Karpas-422 (cell line): ENCODE measurements at regions not wholly inside any gene's neighbourhood (a gene's known extent, or its start where the extent isn't known, plus 50 kb on each side); places are given as distances from the start of the nearest gene placed in this dataset.
A peak's percentile ranks its signal among the peaks of the same experiment; 100 is the strongest.

Experiments
- DNase-seq: peaks from one replicate; pipeline ENCODE4 v3.0.0-alpha.2; 2015
- H2AFZ ChIP-seq: fragments of 200-600 bp; sonication (generic); 2 replicates; pipeline ENCODE4 v1.6.1; 2014; ENCODE audit warnings: antibody characterized with exemption, low read length, mixed read lengths
- H3K27ac ChIP-seq: fragments of 200-600 bp; sonication (generic); 2 replicates; pipeline ENCODE4 v1.5.1; 2014; ENCODE audit warnings: mild to moderate bottlenecking, low read length, moderate library complexity
- H3K27me3 ChIP-seq: fragments of 200-600 bp; sonication (generic); 2 replicates; pipeline ENCODE4 v1.6.1; 2014; ENCODE audit warnings: low read length, mixed read lengths
- H3K36me3 ChIP-seq: fragments of 200-600 bp; sonication (generic); 2 replicates; pipeline ENCODE4 v1.6.1; 2014; ENCODE audit warnings: low read length, mixed read lengths; ENCODE audit not compliant: insufficient read depth
- H3K4me1 ChIP-seq: fragments of 200-600 bp; sonication (generic); 2 replicates; pipeline ENCODE4 v1.6.1; 2014; ENCODE audit warnings: mild to moderate bottlenecking, low read length, mixed read lengths
- H3K4me2 ChIP-seq: fragments of 200-600 bp; sonication (generic); 2 replicates; pipeline ENCODE4 v1.6.1; 2014; ENCODE audit warnings: low read length, low read depth, mild to moderate bottlenecking; ENCODE audit not compliant: poor library complexity, severe bottlenecking
- H3K4me3 ChIP-seq: fragments of 200-600 bp; sonication (generic); 2 replicates; pipeline ENCODE4 v1.5.1; 2014; ENCODE audit warnings: mild to moderate bottlenecking, antibody characterized with exemption, low read length, mixed read lengths
- H3K79me2 ChIP-seq: fragments of 200-600 bp; sonication (generic); 2 replicates; pipeline ENCODE4 v1.6.1; 2014; ENCODE audit warnings: mild to moderate bottlenecking, low read length, mixed read lengths
- H3K9ac ChIP-seq: fragments of 200-600 bp; sonication (generic); 2 replicates; pipeline ENCODE4 v1.6.0; 2014; ENCODE audit warnings: low read length
- H3K9me2 ChIP-seq: fragments of 200-600 bp; sonication (generic), shearing (Covaris generic); replicated peaks from 2 replicates; pipeline ENCODE4 v1.6.0; 2014; ENCODE audit warnings: mild to moderate bottlenecking, low read length, moderate library complexity; ENCODE audit not compliant: insufficient read depth
- H3K9me3 ChIP-seq: fragments of 300-700, 200-600 bp; sonication (generic); 2 replicates; pipeline ENCODE4 v1.6.1; 2014; ENCODE audit warnings: low read length, mixed read lengths
- H4K20me1 ChIP-seq: fragments of 200-600 bp; sonication (generic); 2 replicates; pipeline ENCODE4 v1.6.1; 2014; ENCODE audit warnings: mild to moderate bottlenecking, antibody characterized with exemption, low read length, low read depth; ENCODE audit not compliant: insufficient read depth

DNA sequence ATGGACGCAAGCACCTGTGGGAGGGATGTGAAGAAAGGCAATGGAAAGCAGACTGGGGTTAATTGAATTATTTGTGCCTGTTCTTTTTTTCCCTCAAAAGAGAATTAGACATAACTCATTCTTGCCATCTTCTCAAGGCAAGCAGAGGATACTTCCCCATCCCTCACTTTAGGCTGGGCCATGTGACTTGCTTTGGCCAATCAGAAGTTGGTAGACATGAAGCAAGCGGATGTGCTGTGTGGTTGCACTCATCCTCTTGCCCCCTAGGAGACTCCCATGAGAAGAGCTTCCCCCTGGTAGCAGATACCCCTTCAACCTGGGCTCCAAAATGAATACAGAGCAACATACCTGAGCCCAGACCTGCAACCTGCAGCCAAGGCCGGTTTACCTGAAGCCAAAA, 124.4 kb upstream of the ZC3H12C start:
- Histone ChIP-seq H4K20me1 (no peaks in the 10 kb centered on the region), H3K4me2 (no peak overlapping the region), H3K27me3 (no peaks in the 10 kb centered on the region), H3K79me2 (no peaks in the 10 kb centered on the region), H3K4me1 (peaks cover 30% of the 10 kb centered on the region), H3K9ac (no peak overlapping the region), H3K4me3 (no peak overlapping the region), H3K9me2 (peaks cover 6% of the 10 kb centered on the region; the same call in 1 of the 2 replicates), H3K27ac (no peak overlapping the region), H3K9me3 (no peaks in the 10 kb centered on the region), H2AFZ (no peak overlapping the region), H3K36me3 (no peaks in the 10 kb centered on the region)
- DNase-seq: peak; percentile 70

DNA sequence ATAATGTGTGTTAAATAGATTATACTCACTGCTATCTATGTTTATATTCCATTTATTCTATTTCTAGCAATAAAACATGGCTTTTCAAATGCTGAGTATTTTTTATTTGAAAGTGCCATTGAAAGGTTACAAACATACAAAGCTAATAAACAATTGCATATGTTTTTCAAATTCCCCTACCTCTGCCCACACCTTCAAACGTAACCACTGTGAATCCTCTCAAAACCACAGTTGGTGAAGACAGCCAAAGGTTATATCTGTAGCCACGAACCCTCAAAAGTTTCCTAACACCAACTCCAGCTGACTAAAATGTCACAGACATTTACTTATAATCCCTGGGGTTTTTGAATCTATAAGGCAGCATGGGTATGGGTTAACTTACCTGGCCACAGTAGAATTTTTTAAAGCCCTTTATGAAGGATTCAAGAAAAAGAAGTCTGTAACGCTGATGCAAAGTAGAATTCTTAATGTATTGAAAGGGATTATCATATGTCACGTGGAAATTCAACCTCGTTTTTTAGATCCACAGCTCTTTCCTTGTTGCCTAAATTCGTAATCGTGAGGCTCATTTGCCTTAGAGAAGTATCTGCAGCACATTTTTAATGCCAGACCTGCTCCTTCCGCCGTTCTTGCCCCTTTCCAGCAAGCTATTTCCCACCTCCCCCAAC, 122.5 kb upstream of the ZC3H12C start:
- no peaks in the 10 kb centered on the region for H3K36me3 ChIP-seq
- H2AFZ ChIP-seq: no peak overlapping the region
- no peaks in the 10 kb centered on the region for H3K9me3 ChIP-seq
- peaks cover 30% of the 10 kb centered on the region for H3K4me1 ChIP-seq
- H3K27ac ChIP-seq: no peak overlapping the region
- peak overlapping the region; percentile 36 for H3K4me2 ChIP-seq
- no peaks in the 10 kb centered on the region for H4K20me1 ChIP-seq
- no peaks in the 10 kb centered on the region for H3K27me3 ChIP-seq
- DNase-seq: peak; percentile 65
- H3K79me2 ChIP-seq: no peaks in the 10 kb centered on the region
- no peak overlapping the region for H3K9ac ChIP-seq
- peaks cover 6% of the 10 kb centered on the region; the same call in 1 of the 2 replicates for H3K9me2 ChIP-seq
- H3K4me3 ChIP-seq: peak overlapping the region; percentile 1; the same call in 1 of the 2 replicates

DNA sequence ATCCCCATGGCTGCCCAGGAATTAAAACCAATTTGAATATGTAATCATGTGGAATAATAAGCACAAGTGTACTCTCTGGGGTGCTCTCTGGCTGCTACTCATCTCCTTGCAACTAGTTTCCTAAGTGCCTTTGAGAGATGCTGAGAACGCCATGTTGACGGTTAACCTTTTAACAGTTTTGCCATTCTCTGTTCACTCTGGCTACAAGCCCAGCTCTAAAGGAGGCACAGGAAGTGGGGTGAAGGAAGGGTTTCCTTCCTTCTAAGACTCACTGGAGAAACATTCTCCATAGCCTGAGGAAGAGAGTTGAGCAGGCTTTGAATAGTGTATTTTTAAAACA, 122.0 kb upstream of the ZC3H12C start:
- DNase-seq: peak; percentile 66
- Histone ChIP-seq H3K27ac (no peak overlapping the region), H3K4me3 (peak overlapping the region; percentile 1; the same call in 1 of the 2 replicates)

DNA sequence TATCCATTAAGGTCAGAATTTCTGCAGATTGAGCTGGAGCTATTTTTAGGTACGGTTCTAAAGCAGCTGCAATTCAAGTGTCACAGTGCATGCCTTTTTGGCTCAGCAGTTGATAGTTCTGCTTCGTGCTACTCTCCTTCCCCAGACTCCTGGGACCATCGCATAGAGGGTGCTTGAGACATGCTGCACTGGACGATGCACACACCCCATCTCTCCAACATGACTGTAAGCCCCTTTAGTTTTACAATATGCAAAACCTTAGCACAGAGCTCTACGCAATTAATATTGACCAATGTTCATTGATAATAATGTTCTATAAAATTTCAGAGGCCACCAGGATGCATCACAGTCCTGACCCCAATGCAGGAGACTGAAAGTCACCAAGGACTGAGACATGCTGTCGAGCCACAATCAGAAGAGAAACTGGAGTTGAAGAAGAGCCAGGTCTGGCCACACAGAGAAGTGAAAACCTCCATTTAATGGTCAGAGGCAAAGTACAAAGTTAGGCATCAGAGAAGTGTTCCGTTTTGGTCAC, 120.9 kb upstream of the ZC3H12C start:
- H2AFZ ChIP-seq: no peak overlapping the region
- no peak overlapping the region for H3K9ac ChIP-seq
- no peaks in the 10 kb centered on the region for H3K27me3 ChIP-seq
- H3K9me3 ChIP-seq: no peaks in the 10 kb centered on the region
- H3K79me2 ChIP-seq: no peaks in the 10 kb centered on the region
- no peaks in the 10 kb centered on the region for H4K20me1 ChIP-seq
- peaks cover 6% of the 10 kb centered on the region; the same call in 1 of the 2 replicates for H3K9me2 ChIP-seq
- peak overlapping the region; percentile 36 for H3K4me2 ChIP-seq
- H3K27ac ChIP-seq: no peak overlapping the region
- peak; percentile 87 for DNase-seq
- peaks cover 30% of the 10 kb centered on the region for H3K4me1 ChIP-seq
- peak overlapping the region; percentile 4; the same call in 1 of the 2 replicates for H3K4me3 ChIP-seq
- no peaks in the 10 kb centered on the region for H3K36me3 ChIP-seq

More for the DNA sequence above, 122.0 kb upstream of the ZC3H12C start:
- Histone ChIP-seq H3K4me2 (peak overlapping the region; percentile 36), H3K36me3 (no peaks in the 10 kb centered on the region), H2AFZ (no peak overlapping the region), H3K27me3 (no peaks in the 10 kb centered on the region), H3K79me2 (no peaks in the 10 kb centered on the region), H3K4me1 (peaks cover 30% of the 10 kb centered on the region), H3K9me3 (no peaks in the 10 kb centered on the region), H4K20me1 (no peaks in the 10 kb centered on the region), H3K9ac (no peak overlapping the region), H3K9me2 (peaks cover 6% of the 10 kb centered on the region; the same call in 1 of the 2 replicates)

DNA sequence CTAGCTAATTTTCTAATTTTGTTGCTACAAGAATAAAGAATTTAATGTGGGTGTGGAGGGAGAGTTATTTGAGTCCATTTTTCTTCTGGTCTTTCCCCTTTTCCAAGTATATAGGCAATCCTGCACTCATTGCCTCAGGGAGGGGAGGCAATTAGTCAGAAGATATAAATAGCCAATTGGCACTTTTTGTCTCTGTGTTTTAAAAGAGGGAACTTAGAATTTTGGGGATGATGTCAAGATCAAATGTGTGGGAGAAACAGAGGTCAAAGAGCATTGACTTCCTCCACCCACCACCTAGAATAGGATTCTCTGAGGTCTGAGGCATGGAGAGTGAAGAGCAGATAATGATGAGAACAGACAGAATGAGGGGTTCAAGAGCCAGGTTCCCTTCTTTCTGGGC, 120.3 kb upstream of the ZC3H12C start:
- Histone ChIP-seq H3K79me2 (no peaks in the 10 kb centered on the region), H3K27me3 (no peaks in the 10 kb centered on the region), H4K20me1 (no peaks in the 10 kb centered on the region), H3K27ac (no peak overlapping the region), H3K36me3 (no peaks in the 10 kb centered on the region), H3K9me3 (no peaks in the 10 kb centered on the region), H3K4me2 (no peak overlapping the region), H3K4me3 (no peak overlapping the region), H2AFZ (no peak overlapping the region), H3K4me1 (peaks cover 30% of the 10 kb centered on the region), H3K9ac (no peak overlapping the region), H3K9me2 (peaks cover 6% of the 10 kb centered on the region; the same call in 1 of the 2 replicates)
- no peak for DNase-seq

DNA sequence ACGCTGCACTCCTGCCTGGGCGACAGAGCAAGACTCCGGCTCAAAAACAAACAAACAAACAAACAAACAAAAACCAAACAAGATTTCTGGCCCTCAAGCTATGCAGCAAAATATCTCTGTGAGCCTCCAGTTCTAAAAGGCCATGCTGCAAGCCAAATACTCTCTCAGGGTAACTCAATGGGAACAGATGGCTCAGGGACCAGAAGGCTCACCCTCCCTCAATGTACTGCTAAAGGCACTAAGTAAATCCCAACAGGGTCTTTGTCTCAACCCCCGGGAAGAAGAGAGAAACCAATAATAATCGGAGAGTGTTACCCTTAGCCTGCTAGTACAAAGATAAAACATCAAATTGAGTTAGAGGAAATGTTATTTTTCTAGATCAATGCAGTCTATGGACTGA, 119.7 kb upstream of the ZC3H12C start:
- Histone ChIP-seq H3K27me3 (no peaks in the 10 kb centered on the region), H3K4me2 (no peak overlapping the region), H4K20me1 (no peaks in the 10 kb centered on the region), H3K9me3 (no peaks in the 10 kb centered on the region), H3K4me3 (no peak overlapping the region), H3K9ac (no peak overlapping the region), H3K79me2 (no peaks in the 10 kb centered on the region), H2AFZ (no peak overlapping the region), H3K36me3 (no peaks in the 10 kb centered on the region), H3K27ac (no peak overlapping the region), H3K9me2 (0 out of 2 replicates have a peak, but pooled peaks cover 2% of the 10 kb centered on the region), H3K4me1 (peaks cover 30% of the 10 kb centered on the region)
- no peak for DNase-seq

DNA sequence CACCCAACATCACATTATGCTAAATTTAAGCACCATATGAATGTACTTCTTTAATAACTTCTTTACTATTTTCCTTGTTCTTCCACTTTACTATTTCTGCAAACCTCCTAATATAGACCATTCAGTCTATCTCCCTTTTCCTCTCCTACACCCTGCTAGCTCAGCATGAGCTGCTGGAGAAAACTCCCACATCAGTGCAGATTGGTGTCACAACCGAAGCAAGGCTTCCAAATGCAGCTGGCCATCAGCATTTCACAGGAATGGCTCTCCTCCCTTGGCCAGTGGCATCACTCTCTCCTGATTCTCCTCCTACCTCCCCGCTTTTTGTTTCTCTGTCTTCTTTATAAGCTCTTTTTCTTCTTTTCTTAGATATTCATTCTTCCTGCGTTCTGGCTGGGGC, 118.7 kb upstream of the ZC3H12C start:
- H3K27me3 ChIP-seq: no peaks in the 10 kb centered on the region
- H3K4me1 ChIP-seq: peaks cover 30% of the 10 kb centered on the region
- no peaks in the 10 kb centered on the region for H3K9me3 ChIP-seq
- H3K27ac ChIP-seq: no peak overlapping the region
- no peak overlapping the region for H3K4me2 ChIP-seq
- no peaks in the 10 kb centered on the region for H3K36me3 ChIP-seq
- H3K9me2 ChIP-seq: no peaks in the 10 kb centered on the region
- DNase-seq: no peak
- H3K9ac ChIP-seq: no peak overlapping the region
- H4K20me1 ChIP-seq: no peaks in the 10 kb centered on the region
- no peaks in the 10 kb centered on the region for H3K79me2 ChIP-seq
- no peak overlapping the region for H3K4me3 ChIP-seq
- no peak overlapping the region for H2AFZ ChIP-seq

DNA sequence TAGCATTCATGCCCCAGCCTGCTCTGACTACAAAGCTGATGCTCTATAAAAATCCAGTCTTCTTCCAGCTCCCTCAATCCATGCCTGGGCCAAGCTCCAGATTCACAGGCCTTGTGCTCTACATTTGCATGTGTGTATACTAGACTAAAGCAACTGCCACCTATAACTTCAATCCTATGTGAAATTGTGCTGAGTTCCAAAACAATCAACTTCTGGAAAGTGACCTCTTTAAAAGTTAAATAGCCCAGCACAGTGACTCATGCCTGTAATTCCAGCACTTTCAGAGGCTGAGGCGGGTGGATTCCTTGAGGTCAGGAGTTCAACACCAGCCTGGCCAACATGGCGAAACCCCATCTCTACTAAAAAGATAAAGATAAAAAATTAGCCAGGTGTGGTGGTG, 114.3 kb upstream of the ZC3H12C start:
- Histone ChIP-seq H3K9me3 (no peaks in the 10 kb centered on the region), H3K79me2 (no peaks in the 10 kb centered on the region), H3K9me2 (no peaks in the 10 kb centered on the region; the same call in 1 of the 2 replicates), H3K9ac (no peak overlapping the region), H2AFZ (no peak overlapping the region), H3K4me1 (no peaks in the 10 kb centered on the region), H4K20me1 (no peaks in the 10 kb centered on the region), H3K4me2 (no peak overlapping the region), H3K27me3 (no peaks in the 10 kb centered on the region), H3K4me3 (no peak overlapping the region), H3K27ac (no peak overlapping the region), H3K36me3 (no peaks in the 10 kb centered on the region)
- no peak for DNase-seq
